ENCODE measurements at regions not wholly inside any gene's neighbourhood (a gene's known extent, or its start where the extent isn't known, plus 50 kb on each side); places are given as distances from the start of the nearest gene placed in this dataset.

GRCh38 chr3:95456835-95457234 is 1357.6 kb upstream of the EPHA6 start (continued):
- TF ChIP-seq CEBPG (CRISPR knock-in tag; IDR thresholded peaks at IDR 0.05) (no peak), CEBPG (tag; conservative IDR thresholded peaks at IDR 0.05 in 1 of 2, IDR thresholded peaks at IDR 0.05 in 1 of 2) (no peak), CBX1 (IDR thresholded peaks at IDR 0.05; ENCODE audit: low read depth) (no peak), BACH1 (tag; IDR thresholded peaks at IDR 0.05) (no peak)

GRCh38 chr3:95459706-95460105 is 1354.7 kb upstream of the EPHA6 start:
- no peaks in the 10 kb centered on the region for H3K36me3 ChIP-seq (ENCODE audit: control insufficient read depth, insufficient read depth, low read length)
- in situ Hi-C loops (cut with MboI) (no loop called here), intact Hi-C loops (cut with micrococcal nuclease) (no loop called here)
- ChIA-PET CTCF (ENCODE audit: low intra/inter-chr PET ratio) (no interaction called here), POLR2A (no interaction called here)
- TF ChIP-seq TSC22D4 (tag; IDR thresholded peaks at IDR 0.05), result no peak
- no peak for TF ChIP-seq MEF2A (IDR thresholded peaks at IDR 0.05; ENCODE audit: control insufficient read depth, low read depth, low read length)
- no peak for TF ChIP-seq RBBP5 (IDR thresholded peaks at IDR 0.05; ENCODE audit: borderline replicate concordance, insufficient read depth, low read length, poor library complexity, severe bottlenecking)
- no peak for TF ChIP-seq ELF1 (tag; IDR thresholded peaks at IDR 0.05)
- TF ChIP-seq FOXP1 (CRISPR knock-in tag; IDR thresholded peaks at IDR 0.05), result no peak
- TF ChIP-seq ZBTB9 (CRISPR knock-in tag; IDR thresholded peaks at IDR 0.05), result no peak
- no peak for TF ChIP-seq ZNF717 (CRISPR knock-in tag; IDR thresholded peaks at IDR 0.05)
- TF ChIP-seq TRIM24 (IDR thresholded peaks at IDR 0.05), result no peak
- no peaks in the 10 kb centered on the region for H4K20me1 ChIP-seq (replicated peaks; ENCODE audit: control insufficient read depth, insufficient read depth, low read length)
- no peaks in the 10 kb centered on the region for H3K4me1 ChIP-seq (replicated peaks in 1 of 2; ENCODE audit: control insufficient read depth in 2 of 2, insufficient read depth in 2 of 2, low read length in 2 of 2)
- H3K27me3 ChIP-seq (ENCODE audit: control insufficient read depth in 2 of 2, insufficient read depth in 2 of 2, low read length in 2 of 2), result no peaks in the 10 kb centered on the region
- no peak overlapping the region for H2AFZ ChIP-seq (ENCODE audit: low read depth, low read length)
- no peaks in the 10 kb centered on the region for H3K9me1 ChIP-seq (ENCODE audit: control insufficient read depth, insufficient read depth, low read length)
- no peaks in the 10 kb centered on the region for H3K9me3 ChIP-seq (replicated peaks; ENCODE audit: control insufficient read depth, insufficient read depth, low read depth, low read length)
- H3K4me3 ChIP-seq, result no peak overlapping the region
- no peak for ATAC-seq
- no peak overlapping the region for H3K27ac ChIP-seq (ENCODE audit: extremely low read depth, low read depth, low read length)
- no peak for FAIRE-seq
- no peak overlapping the region for H3K9ac ChIP-seq (ENCODE audit: insufficient read depth in 1 of 2, low read depth in 2 of 2, low read length in 2 of 2)
- no TSS peak for BruUV-seq (replicated peaks)
- H3K4me2 ChIP-seq (ENCODE audit: insufficient read depth, low read length), result no peak overlapping the region
- H3K79me2 ChIP-seq (ENCODE audit: control insufficient read depth, insufficient read depth, low read length), result no peaks in the 10 kb centered on the region
- DNase-seq (ENCODE audit: extremely low read depth in 1 of 4, low spot score in 3 of 4), result no peak
- WGBS (ENCODE audit: insufficient coverage, low coverage, missing lambda C conversion rate), result 8% methylated on average over 2 of the region's 3 CpGs

Data from K562 (cell line).